GM12872 (cell line): ENCODE measurements at regions not wholly inside any gene's neighbourhood (a gene's known extent, or its start where the extent isn't known, plus 50 kb on each side); places are given as distances from the start of the nearest gene placed in this dataset.

Experiments used
- CTCF ChIP-seq: IDR thresholded peaks from 3 replicates; pipeline ENCODE4 v1.5.1; 2011; ENCODE audit warnings: low read depth, mild to moderate bottlenecking, low read length, moderate library complexity; ENCODE audit not compliant: insufficient read depth

- no peak for TF ChIP-seq CTCF
Measured at GRCh38 chr1:199667089-199667488, 360.4 kb upstream of the NR5A2 start.

- TF ChIP-seq CTCF = no peak
Measured at GRCh38 chr1:199669916-199670315, 357.6 kb upstream of the NR5A2 start.

GRCh38 chr1:199671684-199672083, 355.8 kb upstream of the NR5A2 start:
- no peak for TF ChIP-seq CTCF

- TF ChIP-seq CTCF = no peak
Measured at GRCh38 chr1:199675937-199676336, 351.6 kb upstream of the NR5A2 start.

- no peak for TF ChIP-seq CTCF
Measured at GRCh38 chr1:199678771-199679170, 348.7 kb upstream of the NR5A2 start.

- TF ChIP-seq CTCF = no peak
Measured at GRCh38 chr1:199682081-199682480, 345.4 kb upstream of the NR5A2 start.

- peak; percentile 72; the same call in 2 of the 3 replicates for TF ChIP-seq CTCF
Measured at GRCh38 chr1:199684686-199685273, 342.7 kb upstream of the NR5A2 start.
